HG02840 (cell line): ENCODE measurements at regions not wholly inside any gene's neighbourhood (a gene's known extent, or its start where the extent isn't known, plus 50 kb on each side); places are given as distances from the start of the nearest gene placed in this dataset.

Experiments
- ATAC-seq: cut with Tn5 transposase; IDR thresholded peaks from one replicate; pipeline ENCODE4 v1.9.1; 2021; ENCODE audit warnings: mild to moderate bottlenecking, moderate library complexity, moderate number of reproducible peaks; ENCODE audit not compliant: unreplicated experiment, low FRiP score

DNA sequence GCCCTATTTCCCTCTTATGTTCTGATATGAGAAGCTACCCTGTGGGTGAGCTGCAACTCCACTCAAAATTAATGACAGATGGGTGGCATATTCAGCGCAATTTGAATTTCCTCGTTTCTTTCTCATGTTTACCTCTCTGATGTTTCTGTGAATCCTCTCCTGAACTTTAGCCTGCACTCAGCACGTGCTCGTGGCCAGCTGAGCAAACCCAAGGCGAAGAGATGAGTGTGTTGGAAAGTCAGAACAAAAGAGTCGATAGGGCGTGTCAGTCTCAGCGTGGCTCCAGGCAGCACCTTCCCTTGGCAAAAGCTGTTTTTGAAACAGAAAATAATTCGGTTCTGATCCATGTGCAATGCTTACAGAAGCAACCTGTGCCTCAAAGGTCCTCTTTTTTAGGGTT lies 226.1 kb upstream of the GMDS start:
- ATAC-seq, result no peak

DNA sequence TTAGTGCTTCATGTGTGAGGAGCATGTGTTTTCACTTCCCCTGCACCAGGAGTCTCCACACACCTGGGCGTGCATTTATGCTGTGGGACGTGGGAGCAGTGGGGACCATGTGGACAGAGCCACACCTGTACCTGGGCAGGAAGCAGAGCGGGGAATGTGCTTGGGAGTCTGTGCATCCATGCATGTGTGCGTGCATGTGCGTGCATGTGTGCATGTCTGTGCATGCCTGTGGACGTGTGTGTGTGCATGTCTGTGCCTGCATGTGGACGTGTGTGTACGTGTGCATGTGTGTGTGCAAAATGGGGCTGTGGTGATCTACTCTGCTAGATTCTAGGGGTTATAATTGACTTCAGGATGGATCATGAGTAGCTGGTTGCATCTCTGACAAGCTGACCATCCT lies 224.0 kb upstream of the GMDS start:
- no peak for ATAC-seq

GRCh38 chr6:2468601-2468955 lies 223.2 kb upstream of the GMDS start:
- no peak for ATAC-seq

GRCh38 chr6:2467929-2468600 lies 222.7 kb upstream of the GMDS start:
- ATAC-seq, result no peak

DNA sequence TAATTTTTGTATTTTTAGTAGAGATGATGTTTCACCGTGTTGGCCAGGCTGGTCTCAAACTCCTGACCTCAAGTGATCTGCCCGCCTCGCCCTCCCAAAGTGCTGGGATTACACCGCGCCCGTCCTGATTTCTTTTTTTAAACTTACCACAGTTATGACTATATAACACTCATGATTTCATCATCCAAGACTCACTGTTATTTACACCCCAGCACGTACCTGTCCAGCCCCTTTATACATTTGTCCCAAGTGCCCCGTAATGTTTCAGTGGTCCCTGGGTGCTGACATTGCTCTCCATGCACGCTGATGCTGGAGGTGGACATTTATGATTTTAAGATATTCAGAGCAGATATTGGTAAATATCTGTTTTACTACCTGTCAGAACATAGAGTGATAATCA lies 219.9 kb upstream of the GMDS start:
- ATAC-seq, result no peak

GRCh38 chr6:2464641-2465040 lies 219.2 kb upstream of the GMDS start:
- ATAC-seq, result no peak

DNA sequence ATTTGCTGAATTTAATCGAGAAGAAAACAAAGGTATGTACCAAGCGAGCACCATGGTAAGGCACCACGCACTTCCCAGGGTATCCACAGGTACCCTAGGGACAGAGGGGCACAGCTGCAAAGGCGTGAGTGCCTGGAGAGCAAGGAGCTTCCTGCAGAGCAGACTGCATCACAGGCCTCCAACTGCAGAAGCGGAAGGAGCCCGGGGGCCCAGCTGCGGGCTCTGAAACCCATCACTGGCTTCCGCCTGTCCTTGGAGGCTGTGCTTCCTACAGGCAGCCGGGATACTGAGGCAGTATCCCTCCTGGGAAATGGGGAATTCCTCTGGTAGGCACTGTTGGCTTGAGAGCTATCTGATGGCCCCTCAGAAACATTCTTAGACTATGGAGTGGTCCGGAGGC lies 217.4 kb upstream of the GMDS start:
- no peak for ATAC-seq

GRCh38 chr6:2460216-2460745 lies 214.9 kb upstream of the GMDS start:
- no peak for ATAC-seq

- no peak for ATAC-seq
Measured at GRCh38 chr6:2454180-2454579, 208.8 kb upstream of the GMDS start.

GRCh38 chr6:2450546-2450945 lies 205.1 kb upstream of the GMDS start:
- no peak for ATAC-seq

GRCh38 chr6:2449572-2449940 lies 204.2 kb upstream of the GMDS start:
- no peak for ATAC-seq

GRCh38 chr6:2448826-2449571 lies 203.6 kb upstream of the GMDS start:
- no peak for ATAC-seq

- no peak for ATAC-seq
Measured at GRCh38 chr6:2447931-2448330, 202.5 kb upstream of the GMDS start.

GRCh38 chr6:2447318-2447920 lies 202.0 kb upstream of the GMDS start:
- no peak for ATAC-seq

GRCh38 chr6:2441601-2442475 lies 196.4 kb upstream of the GMDS start:
- ATAC-seq, result no peak

GRCh38 chr6:2440516-2440915 lies 195.1 kb upstream of the GMDS start:
- no peak for ATAC-seq

DNA sequence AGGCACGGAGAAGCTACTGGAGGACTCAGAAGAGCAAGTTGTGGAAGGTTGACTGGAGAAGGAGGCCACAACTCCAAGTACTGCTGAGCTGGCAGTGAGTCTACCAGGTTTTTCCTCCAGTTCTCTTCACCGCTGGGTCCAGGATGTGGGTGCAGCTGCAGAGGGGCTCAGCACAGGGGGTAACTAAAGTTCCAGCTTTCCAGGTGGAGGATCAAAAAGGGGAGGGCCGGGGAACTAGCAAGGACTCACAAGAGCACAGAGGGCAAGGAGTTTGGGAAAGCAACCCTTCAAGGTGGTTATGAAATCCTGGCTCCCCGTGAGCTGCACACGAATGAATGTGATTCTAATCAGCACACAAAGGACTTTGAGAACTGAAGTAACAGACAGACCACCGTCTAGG lies 194.2 kb upstream of the GMDS start:
- no peak for ATAC-seq

DNA sequence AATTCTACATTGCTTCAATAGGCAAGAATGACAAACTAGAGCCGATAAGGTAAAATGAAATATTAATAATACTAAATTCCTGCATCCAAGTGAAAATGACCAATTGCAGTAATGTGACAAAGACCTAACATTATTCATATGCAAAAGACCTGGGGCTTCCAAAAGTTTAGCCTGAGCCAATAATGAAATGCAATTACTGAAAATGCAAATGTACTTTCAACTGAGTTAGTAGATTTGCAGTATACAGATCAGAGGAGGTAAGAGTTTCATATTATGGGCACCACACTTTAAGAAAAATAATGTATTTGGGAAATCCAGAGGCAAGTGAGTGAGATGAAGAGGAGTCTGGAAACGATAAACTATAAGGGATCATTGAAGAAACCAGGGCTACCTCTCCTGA lies 193.7 kb upstream of the GMDS start:
- no peak for ATAC-seq

GRCh38 chr6:2436410-2437154 lies 191.2 kb upstream of the GMDS start:
- no peak for ATAC-seq

DNA sequence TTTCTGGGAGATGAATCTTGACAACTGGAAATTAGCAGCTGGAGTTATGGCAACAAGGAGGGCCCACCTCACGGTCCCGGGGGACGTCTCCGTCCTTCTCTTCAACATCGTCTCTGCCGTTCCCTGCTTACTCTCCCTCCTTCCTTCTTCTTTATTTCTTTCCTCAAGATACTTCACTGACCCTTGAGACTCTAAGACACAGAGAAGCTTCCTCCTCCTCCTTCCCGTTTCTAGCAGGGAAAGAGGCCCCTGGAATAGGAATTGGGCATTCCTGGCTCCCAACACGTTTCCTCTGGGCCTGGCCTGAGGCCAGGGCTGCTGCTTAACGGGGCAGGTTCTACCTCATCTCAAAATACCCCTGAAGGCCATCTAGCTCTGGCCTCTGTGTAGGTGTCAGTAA lies 189.9 kb upstream of the GMDS start:
- ATAC-seq, result no peak
